ENCODE measurements at regions not wholly inside any gene's neighbourhood (a gene's known extent, or its start where the extent isn't known, plus 50 kb on each side); places are given as distances from the start of the nearest gene placed in this dataset.
"Not testable (repeated sequence)": the region's sequence is repeated elsewhere in the genome, so short reads cannot be mapped to it uniquely, and the experiment has no call there.

DNA sequence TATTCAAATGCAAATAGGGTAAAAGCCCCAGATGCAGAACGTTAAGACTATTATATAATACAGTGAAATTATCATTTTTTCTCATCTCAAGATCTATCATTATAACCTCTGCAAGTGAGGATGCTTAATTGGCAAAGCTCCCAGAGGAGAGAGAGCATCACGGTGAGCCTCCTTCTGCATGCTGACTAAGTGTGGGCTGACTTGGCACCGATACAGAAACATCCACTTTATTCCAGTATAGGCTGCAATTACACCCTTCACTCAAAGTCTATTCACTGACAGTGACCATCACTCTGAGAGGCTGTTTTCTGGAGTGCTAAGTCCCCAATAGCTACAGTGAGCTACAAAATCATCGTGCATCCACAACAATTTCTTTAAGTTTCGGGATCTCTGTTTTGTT is 171.1 kb upstream of the NBPF9 start:
- H3K18ac ChIP-seq (ENCODE audit: extremely low read depth, low read length); H3K9ac ChIP-seq (replicated peaks in 1 of 4; ENCODE audit: extremely low read depth in 1 of 4, low read depth in 3 of 4, low read length in 3 of 4); H4K91ac ChIP-seq (replicated peaks; ENCODE audit: insufficient read length, low read length); H2BK20ac ChIP-seq (ENCODE audit: low read length); H3K14ac ChIP-seq (ENCODE audit: insufficient read length); H3K56ac ChIP-seq (replicated peaks; ENCODE audit: insufficient read length, low read depth, low read length); H3K4me1 ChIP-seq (replicated peaks in 1 of 4; ENCODE audit: control insufficient read depth in 3 of 4, insufficient read depth in 4 of 4, low read length in 3 of 4); H2AFZ ChIP-seq (ENCODE audit: low read length); H2BK5ac ChIP-seq (ENCODE audit: low read depth, low read length); H3K4ac ChIP-seq (replicated peaks; ENCODE audit: insufficient read length, low read depth, low read length); H3K4me2 ChIP-seq (ENCODE audit: insufficient read depth in 1 of 2, low read depth in 2 of 2, low read length in 2 of 2); H4K20me1 ChIP-seq (replicated peaks in 1 of 2; ENCODE audit: control insufficient read depth in 1 of 2, insufficient read depth in 2 of 2, low read length in 2 of 2); H3K27ac ChIP-seq (ENCODE audit: low read depth, low read length); H3K9me3 ChIP-seq (ENCODE audit: insufficient read depth in 2 of 2, low read depth in 1 of 2, low read length in 1 of 2); CTCF ChIA-PET (ENCODE audit: partially characterized antibody); DNase-seq (ENCODE audit: low read depth in 1 of 2, low spot score in 2 of 2); H2BK15ac ChIP-seq (ENCODE audit: low read length); H3K79me1 ChIP-seq (ENCODE audit: low read depth, low read length); H4K8ac ChIP-seq (ENCODE audit: extremely low read depth, insufficient read depth, low read length); H3K79me2 ChIP-seq (ENCODE audit: control insufficient read depth in 1 of 2, insufficient read depth in 2 of 2, low read length in 2 of 2); H4K5ac ChIP-seq (ENCODE audit: insufficient read length, low read depth, low read length); H3K23me2 ChIP-seq (ENCODE audit: low read depth, low read length); H3K36me3 ChIP-seq (ENCODE audit: control insufficient read depth in 2 of 4, insufficient read depth in 4 of 4, low read length in 3 of 4); H2BK120ac ChIP-seq (replicated peaks; ENCODE audit: low read depth, low read length); H3K4me3 ChIP-seq (ENCODE audit: extremely low read depth in 1 of 4, insufficient read depth in 2 of 4, low read depth in 3 of 4, low read length in 4 of 4); H2AK5ac ChIP-seq (ENCODE audit: low read depth, low read length); FAIRE-seq; H2BK12ac ChIP-seq (ENCODE audit: low read depth, low read length); H3K27me3 ChIP-seq (replicated peaks in 1 of 4; ENCODE audit: control insufficient read depth in 3 of 4, extremely low read depth in 1 of 4, insufficient read depth in 3 of 4, low read length in 3 of 4); H3K23ac ChIP-seq (ENCODE audit: insufficient read length); POLR2A ChIA-PET (ENCODE audit: partially characterized antibody): not testable (repeated sequence)
- WGBS, 2 experiments (ENCODE audit: extremely low coverage in 1 of 2, insufficient coverage in 1 of 2, insufficient read length in 1 of 2, insufficient replicate concordance in 2 of 2, low coverage in 1 of 2, low lambda C conversion rate in 2 of 2, missing lambda C conversion rate in 1 of 2) = 85% methylated on average over 2 of the region's 5 CpGs; no CpG with 5 or more reads in 1 of the 2 experiments

GRCh38 chr1:149275802-149276201 is 172.5 kb upstream of the NBPF9 start:
- H3K9ac ChIP-seq (replicated peaks in 1 of 4; ENCODE audit: extremely low read depth in 1 of 4, low read depth in 3 of 4, low read length in 3 of 4); H3K79me2 ChIP-seq (ENCODE audit: control insufficient read depth in 1 of 2, insufficient read depth in 2 of 2, low read length in 2 of 2); H3K18ac ChIP-seq (ENCODE audit: extremely low read depth, low read length); H2BK15ac ChIP-seq (ENCODE audit: low read length); H3K36me3 ChIP-seq (ENCODE audit: control insufficient read depth in 2 of 4, insufficient read depth in 4 of 4, low read length in 3 of 4); H2BK5ac ChIP-seq (ENCODE audit: low read depth, low read length); H3K79me1 ChIP-seq (ENCODE audit: low read depth, low read length); H3K9me3 ChIP-seq (ENCODE audit: insufficient read depth in 2 of 2, low read depth in 1 of 2, low read length in 1 of 2); H2BK20ac ChIP-seq (ENCODE audit: low read length); DNase-seq (ENCODE audit: low read depth in 1 of 2, low spot score in 2 of 2); H4K5ac ChIP-seq (ENCODE audit: insufficient read length, low read depth, low read length); POLR2A ChIA-PET (ENCODE audit: partially characterized antibody); H3K27me3 ChIP-seq (replicated peaks in 1 of 4; ENCODE audit: control insufficient read depth in 3 of 4, extremely low read depth in 1 of 4, insufficient read depth in 3 of 4, low read length in 3 of 4); FAIRE-seq; H2AFZ ChIP-seq (ENCODE audit: low read length); H3K14ac ChIP-seq (ENCODE audit: insufficient read length); H4K20me1 ChIP-seq (replicated peaks in 1 of 2; ENCODE audit: control insufficient read depth in 1 of 2, insufficient read depth in 2 of 2, low read length in 2 of 2); H4K91ac ChIP-seq (replicated peaks; ENCODE audit: insufficient read length, low read length); H2AK5ac ChIP-seq (ENCODE audit: low read depth, low read length); H4K8ac ChIP-seq (ENCODE audit: extremely low read depth, insufficient read depth, low read length); H3K4me1 ChIP-seq (replicated peaks in 1 of 4; ENCODE audit: control insufficient read depth in 3 of 4, insufficient read depth in 4 of 4, low read length in 3 of 4); H3K4ac ChIP-seq (replicated peaks; ENCODE audit: insufficient read length, low read depth, low read length); H2BK120ac ChIP-seq (replicated peaks; ENCODE audit: low read depth, low read length); H2BK12ac ChIP-seq (ENCODE audit: low read depth, low read length); H3K27ac ChIP-seq (ENCODE audit: low read depth, low read length); H3K4me2 ChIP-seq (ENCODE audit: insufficient read depth in 1 of 2, low read depth in 2 of 2, low read length in 2 of 2); CTCF ChIA-PET (ENCODE audit: partially characterized antibody); H3K56ac ChIP-seq (replicated peaks; ENCODE audit: insufficient read length, low read depth, low read length); H3K23me2 ChIP-seq (ENCODE audit: low read depth, low read length); H3K23ac ChIP-seq (ENCODE audit: insufficient read length); H3K4me3 ChIP-seq (ENCODE audit: extremely low read depth in 1 of 4, insufficient read depth in 2 of 4, low read depth in 3 of 4, low read length in 4 of 4): not testable (repeated sequence)
- no CpG with 5 or more reads among the region's 6 CpGs for WGBS, 2 experiments (ENCODE audit: extremely low coverage in 1 of 2, insufficient coverage in 1 of 2, insufficient read length in 1 of 2, insufficient replicate concordance in 2 of 2, low coverage in 1 of 2, low lambda C conversion rate in 2 of 2, missing lambda C conversion rate in 1 of 2)
